Chondrocyte (in vitro differentiated cells): ENCODE measurements at regions not wholly inside any gene's neighbourhood (a gene's known extent, or its start where the extent isn't known, plus 50 kb on each side); places are given as distances from the start of the nearest gene placed in this dataset.

Source experiments
- DNase-seq: peaks from one replicate; pipeline ENCODE4 v3.0.0; 2021; ENCODE audit warnings: mixed read lengths, low spot score
- H3K27ac Mint-ChIP-seq: one replicate; pipeline ENCODE4 v1.8.0; 2021; ENCODE audit warnings: mild to moderate bottlenecking, moderate library complexity, mixed read lengths; ENCODE audit not compliant: unreplicated experiment
- H3K27me3 Mint-ChIP-seq: 2 replicates; pipeline ENCODE4 v1.8.0; 2021; ENCODE audit warnings: low read depth, mixed read lengths
- H3K36me3 Mint-ChIP-seq: 2 replicates; pipeline ENCODE4 v1.8.0; 2021; ENCODE audit warnings: low read depth, mixed read lengths
- H3K4me1 Mint-ChIP-seq: 2 replicates; pipeline ENCODE4 v1.8.0; 2021; ENCODE audit warnings: low read depth, mild to moderate bottlenecking, mixed read lengths
- H3K4me3 Mint-ChIP-seq: one replicate; pipeline ENCODE4 v1.8.0; 2021; ENCODE audit warnings: mild to moderate bottlenecking, moderate library complexity, mixed read lengths; ENCODE audit not compliant: unreplicated experiment
- H3K9me3 Mint-ChIP-seq: 2 replicates; pipeline ENCODE4 v1.8.0; 2021; ENCODE audit warnings: low read depth, mixed read lengths
- CTCF ChIP-seq: fragments of 200-600 bp; sonication (generic); IDR thresholded peaks from 2 replicates; pipeline ENCODE4 v1.5.0; 2021; ENCODE audit warnings: antibody characterized with exemption, mild to moderate bottlenecking, moderate library complexity

GRCh38 chr11:115775846-115776245 is 271.6 kb upstream of the CADM1 start:
- no peak for TF ChIP-seq CTCF
- Mint-ChIP-seq H3K4me3 (no peak overlapping the region), H3K36me3 (no peaks in the 10 kb centered on the region), H3K27ac (no peak overlapping the region), H3K9me3 (no peaks in the 10 kb centered on the region), H3K27me3 (peaks cover 6% of the 10 kb centered on the region), H3K4me1 (no peaks in the 10 kb centered on the region)
- no peak for DNase-seq

GRCh38 chr11:115774756-115775155 is 270.5 kb upstream of the CADM1 start:
- Mint-ChIP-seq H3K4me1 (no peaks in the 10 kb centered on the region), H3K9me3 (no peaks in the 10 kb centered on the region)
- no peak for DNase-seq

GRCh38 chr11:115769891-115770290 is 265.7 kb upstream of the CADM1 start:
- Mint-ChIP-seq H3K4me1 (no peaks in the 10 kb centered on the region), H3K36me3 (peaks cover 2% of the 10 kb centered on the region), H3K27me3 (peaks cover 8% of the 10 kb centered on the region), H3K9me3 (no peaks in the 10 kb centered on the region), H3K4me3 (no peak overlapping the region), H3K27ac (no peak overlapping the region)
- no peak for TF ChIP-seq CTCF
- no peak for DNase-seq

More at GRCh38 chr11:115774756-115775155, 270.5 kb upstream of the CADM1 start:
- Mint-ChIP-seq H3K36me3 (no peaks in the 10 kb centered on the region), H3K27me3 (peaks cover 9% of the 10 kb centered on the region), H3K27ac (no peak overlapping the region), H3K4me3 (no peak overlapping the region)
- no peak for TF ChIP-seq CTCF

GRCh38 chr11:115767883-115768282 is 263.7 kb upstream of the CADM1 start:
- Mint-ChIP-seq H3K36me3 (peaks cover 2% of the 10 kb centered on the region), H3K27me3 (peaks cover 5% of the 10 kb centered on the region), H3K4me3 (no peak overlapping the region), H3K9me3 (no peaks in the 10 kb centered on the region), H3K4me1 (no peaks in the 10 kb centered on the region), H3K27ac (no peak overlapping the region)
- no peak for TF ChIP-seq CTCF
- DNase-seq = no peak

GRCh38 chr11:115767047-115767802 is 263.0 kb upstream of the CADM1 start:
- Mint-ChIP-seq H3K9me3 (no peaks in the 10 kb centered on the region), H3K4me1 (no peaks in the 10 kb centered on the region), H3K4me3 (no peak overlapping the region), H3K27ac (no peak overlapping the region), H3K36me3 (peaks cover 2% of the 10 kb centered on the region), H3K27me3 (peaks cover 5% of the 10 kb centered on the region)
- TF ChIP-seq CTCF = no peak
- no peak for DNase-seq
